GM12878 (cell line): ENCODE measurements at regions not wholly inside any gene's neighbourhood (a gene's known extent, or its start where the extent isn't known, plus 50 kb on each side); places are given as distances from the start of the nearest gene placed in this dataset.

ENCODE experiments used
- ATAC-seq: fragments of 200-7000 bp; cut with Tn5 transposase; 3 replicates; pipeline ENCODE4 v1.9.1; 2020; ENCODE audit warnings: mild to moderate bottlenecking, moderate library complexity
- BruUV-seq: library from RNA; stranded (reverse); fragments of 400-500 nt; replicated peaks from 2 replicates; lab custom pipeline; 2021; lab: Mats Ljungman, UMichigan
- CTCF ChIA-PET: fragments of 300-600 bp; sonication (Branson Sonifier 250); formaldehyde crosslinking; extraction: SDS; loops from one replicate; lab custom pipeline; 2021; ENCODE audit warnings: inconsistent platforms; lab: Yijun Ruan, JAX
- POLR2A ChIA-PET: fragments of 350-600 bp; formaldehyde crosslinking; extraction: SDS; loops from one replicate; lab custom pipeline; 2021; ENCODE audit warnings: inconsistent platforms; lab: Charles Lee
- RAD21 ChIA-PET: fragments of 300-600 bp; sonication (Branson Sonifier 250); formaldehyde crosslinking; loops from one replicate; lab custom pipeline; 2023; ENCODE audit warnings: antibody characterized with exemption; ENCODE audit not compliant: unreplicated experiment; lab: Charles Lee
- SMC1A ChIA-PET: fragments of 300-600 bp; sonication (Branson Sonifier 250); formaldehyde crosslinking; loops from one replicate; lab custom pipeline; 2023; ENCODE audit not compliant: unreplicated experiment, uncharacterized antibody; lab: Charles Lee
- DNase-seq: peaks from one replicate; pipeline ENCODE4 v3.0.0-alpha.2; 2011; ENCODE audit warnings: low read depth, low spot score
- FAIRE-seq: peaks from 3 replicates; lab custom pipeline; 2011; peaks lifted over from hg19 to GRCh38; lab: Jason Lieb, UNC
- H2AFZ ChIP-seq: 2 replicates; pipeline ENCODE4 v1.6.0; 2011; ENCODE audit warnings: low read depth, low read length, control low read depth; ENCODE audit not compliant: control insufficient read depth
- H3K27ac ChIP-seq: 2 replicates; pipeline ENCODE4 v1.5.1; 2011; ENCODE audit warnings: control low read depth; ENCODE audit not compliant: control insufficient read depth, insufficient read depth
- H3K27me3 ChIP-seq, 2 experiments: replicated peaks in 1 of 2; 2 replicates each; pipeline versions ENCODE4 v1.6.0 to v1.6.1; 2011; ENCODE audit warnings: low read length in 1 of 2; ENCODE audit not compliant: control insufficient read depth in 2 of 2, insufficient read depth in 2 of 2
- H3K36me3 ChIP-seq, 2 experiments: 2 replicates each; pipeline ENCODE4 v1.5.1; 2011; ENCODE audit warnings: low read length in 1 of 2; ENCODE audit not compliant: control insufficient read depth in 2 of 2, insufficient read depth in 2 of 2
- H3K4me1 ChIP-seq: 2 replicates; pipeline ENCODE4 v1.6.1; 2011; ENCODE audit warnings: mild to moderate bottlenecking, low read length, moderate library complexity, mixed read lengths; ENCODE audit not compliant: control insufficient read depth, insufficient read depth
- H3K4me2 ChIP-seq: 2 replicates; pipeline ENCODE4 v1.6.0; 2011; ENCODE audit warnings: control low read depth; ENCODE audit not compliant: control insufficient read depth, insufficient read depth
- H3K4me3 ChIP-seq: fragments of 200-600 bp; sonication (generic); 2 replicates; pipeline ENCODE4 v1.5.1; 2016
- H3K79me2 ChIP-seq: 2 replicates; pipeline ENCODE4 v1.6.0; 2011; ENCODE audit warnings: low read length; ENCODE audit not compliant: control insufficient read depth, insufficient read depth
- H3K9ac ChIP-seq: 2 replicates; pipeline ENCODE4 v1.8.0; 2011; ENCODE audit warnings: low read length, control low read depth, mixed read lengths; ENCODE audit not compliant: control insufficient read depth, insufficient read depth
- H3K9me3 ChIP-seq: replicated peaks from 3 replicates; pipeline ENCODE4 v1.5.1; 2011; ENCODE audit warnings: mild to moderate bottlenecking, low read length; ENCODE audit not compliant: control insufficient read depth, insufficient read depth
- H4K20me1 ChIP-seq: 2 replicates; pipeline ENCODE4 v1.6.0; 2011; ENCODE audit not compliant: control insufficient read depth, insufficient read depth
- ATF7 ChIP-seq: fragments of 450-650 bp; IDR thresholded peaks from 2 replicates; pipeline ENCODE4 v1.6.1; 2016; ENCODE audit warnings: low read depth, mild to moderate bottlenecking
- BHLHE40 ChIP-seq, 2 experiments: fragments of 450-650 bp in 1 of 2; IDR thresholded peaks; 2 replicates each; pipeline ENCODE4 v1.6.1; 2011 to 2017; ENCODE audit warnings: low read depth in 2 of 2, borderline replicate concordance in 1 of 2, improper control_type of control experiment in 1 of 2, low read length in 1 of 2, mild to moderate bottlenecking in 1 of 2
- IRF4 ChIP-seq: IDR thresholded peaks from 2 replicates; pipeline ENCODE4 v1.6.1; 2011; ENCODE audit warnings: low read depth, low read length
- MYB ChIP-seq: fragments of 150-350 bp; IDR thresholded peaks from 2 replicates; pipeline ENCODE4 v1.6.1; 2014; ENCODE audit warnings: mild to moderate bottlenecking, low read depth, low read length, borderline replicate concordance
- NBN ChIP-seq: fragments of 450-650 bp; IDR thresholded peaks from 2 replicates; pipeline ENCODE4 v1.6.1; 2016
- PML ChIP-seq: IDR thresholded peaks from 2 replicates; pipeline ENCODE4 v1.6.1; 2012; ENCODE audit warnings: low read length, inconsistent platforms
- POU2F2 ChIP-seq: IDR thresholded peaks from 3 replicates; pipeline ENCODE4 v1.6.1; 2011; ENCODE audit warnings: low read depth, mild to moderate bottlenecking, low read length, borderline replicate concordance
- RB1 ChIP-seq: fragments of 450-650 bp; formaldehyde crosslinking; IDR thresholded peaks from 2 replicates; pipeline ENCODE4 v1.6.1; 2017; ENCODE audit warnings: mild to moderate bottlenecking, borderline replicate concordance
- RELA ChIP-seq: fragments of 450-650 bp; IDR thresholded peaks from 2 replicates; pipeline ENCODE4 v1.8.0; 2014; ENCODE audit warnings: borderline replicate concordance; ENCODE audit not compliant: partially characterized antibody
- SMAD1 ChIP-seq: fragments of 450-650 bp; IDR thresholded peaks from 2 replicates; pipeline ENCODE4 v1.6.1; 2018; ENCODE audit warnings: mild to moderate bottlenecking, low read depth; ENCODE audit not compliant: partially characterized antibody
- STAT1 ChIP-seq: fragments of 450-650 bp; conservative IDR thresholded peaks from 2 replicates; pipeline ENCODE4 v1.6.1; 2014; ENCODE audit warnings: antibody characterized with exemption, mild to moderate bottlenecking
- TCF12 ChIP-seq: IDR thresholded peaks from 2 replicates; pipeline ENCODE4 v1.6.1; 2011; ENCODE audit warnings: low read depth, mild to moderate bottlenecking, low read length
- WGBS: methylation state at CpG from one replicate; pipeline ENCODE4 v1.1.6; 2016; ENCODE audit warnings: low lambda C conversion rate; ENCODE audit not compliant: insufficient replicate concordance, insufficient coverage; ENCODE audit errors: missing lambda C conversion rate; 5-methylcytosine and 5-hydroxymethylcytosine counted together
- in situ Hi-C: fragments of 300-500 bp; cut with MboI; formaldehyde crosslinking; loops from 9 replicates; pipeline ENCODE4 v1.14.3; 2018; ENCODE audit warnings: mixed read lengths
- intact Hi-C: fragments of 100-400 bp; cut with micrococcal nuclease; formaldehyde crosslinking; loops from one replicate; pipeline ENCODE4 v1.14.2; 2022; ENCODE audit not compliant: unreplicated experiment
- TF ChIP-seq, protein P1 (sequence below): fragments of 450-650 bp; IDR thresholded peaks from 2 replicates; pipeline ENCODE4 v1.6.1; 2017; ENCODE audit warnings: low read depth, mild to moderate bottlenecking, moderate library complexity
- TF ChIP-seq, protein P2 (sequence below): fragments of 450-650 bp; IDR thresholded peaks from 2 replicates; pipeline ENCODE4 v1.6.1; 2017; ENCODE audit warnings: mild to moderate bottlenecking, moderate library complexity
- TF ChIP-seq, protein P3 (sequence below): fragments of 450-650 bp; IDR thresholded peaks from 2 replicates; pipeline ENCODE4 v1.6.1; 2017; ENCODE audit warnings: mild to moderate bottlenecking, moderate library complexity

DNA sequence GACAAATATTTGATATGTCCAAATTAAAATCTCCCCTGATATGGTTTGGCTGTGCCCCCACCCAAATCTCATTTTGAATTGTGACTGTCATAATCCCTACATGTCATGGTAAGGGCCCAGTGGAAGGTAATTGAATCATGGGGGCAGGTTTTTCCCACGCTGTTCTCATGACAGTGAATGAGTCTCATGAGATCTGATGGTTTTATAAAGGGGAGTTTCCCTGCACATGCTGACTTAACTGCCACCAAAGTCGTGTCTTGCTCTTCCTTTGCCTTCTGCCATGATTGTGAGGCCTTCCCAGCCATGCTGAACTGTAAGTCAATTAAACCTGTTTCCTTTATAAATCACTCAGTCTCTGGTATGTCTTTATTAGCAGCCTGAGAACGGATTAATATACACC is 207.0 kb downstream of the BARHL2 start:
- POLR2A ChIA-PET, result interaction anchor here (1.0 to 3.6 kb wide), 10 partner anchors 9 to 63 kb away, joined by 3 to 54 read pairs (median 6); no protein-coding TSS in a partner anchor
- SMC1A ChIA-PET, result interaction anchor here (0.9 to 8.9 kb wide), 19 partner anchors 9 to 211 kb away, joined by 3 to 116 read pairs (median 5); no protein-coding TSS in a partner anchor
- no peaks in the 10 kb centered on the region for H3K4me1 ChIP-seq
- no peaks in the 10 kb centered on the region for H3K36me3 ChIP-seq
- FAIRE-seq (no peak), ATAC-seq (peak; percentile 65), DNase-seq (no peak)
- BruUV-seq, result no TSS peak
- RAD21 ChIA-PET, result interaction anchor here (0.6 to 8.9 kb wide), 14 partner anchors 8 to 151 kb away, joined by 3 to 110 read pairs (median 7); no protein-coding TSS in a partner anchor
- no peaks in the 10 kb centered on the region for H3K27me3 ChIP-seq
- H3K4me3 ChIP-seq, result no peak overlapping the region
- H3K27ac ChIP-seq, result no peak overlapping the region
- no peaks in the 10 kb centered on the region for H4K20me1 ChIP-seq
- H3K79me2 ChIP-seq, result no peaks in the 10 kb centered on the region
- no peak overlapping the region for H2AFZ ChIP-seq
- CTCF ChIA-PET, result interaction anchor here (0.7 to 3.6 kb wide), 10 partner anchors 9 to 378 kb away, joined by 3 to 28 read pairs (median 8); no protein-coding TSS in a partner anchor
- 6% methylated on average over 3 of the region's 3 CpGs for WGBS
- H3K9me3 ChIP-seq, result no peaks in the 10 kb centered on the region
- in situ Hi-C loops, result no loop called here
- no peak overlapping the region for H3K9ac ChIP-seq
- intact Hi-C loops, result loop anchor here (2.0 to 5.0 kb wide), 2 partner anchors 33 to 49 kb away; no protein-coding TSS in a partner anchor
- no peak overlapping the region for H3K4me2 ChIP-seq
- TF ChIP-seq ATF7 (0 out of 2 replicates have a peak, but pooled peaks have one; percentile 35), RELA (peak; percentile 72), SMAD1 (peak; percentile 65), NBN (peak; percentile 40; the same call in 1 of the 2 replicates), RB1 (peak; percentile 45; the same call in 1 of the 2 replicates), IRF4 (no peak), TCF12 (0 out of 2 replicates have a peak, but pooled peaks have one; percentile 45), STAT1 (no peak; the same call in 1 of the 2 replicates), PML (no peak), BHLHE40 (IDR thresholded peaks at IDR 0.05; ENCODE audit: borderline replicate concordance in 1 of 2, low read depth in 2 of 2, low read length in 1 of 2) (peak; percentile 85 to 96; a peak in 3 of 4 replicates), MYB (peak; percentile 55; the same call in 1 of the 2 replicates), POU2F2 (no peak)
- TF ChIP-seq, protein P1, sequence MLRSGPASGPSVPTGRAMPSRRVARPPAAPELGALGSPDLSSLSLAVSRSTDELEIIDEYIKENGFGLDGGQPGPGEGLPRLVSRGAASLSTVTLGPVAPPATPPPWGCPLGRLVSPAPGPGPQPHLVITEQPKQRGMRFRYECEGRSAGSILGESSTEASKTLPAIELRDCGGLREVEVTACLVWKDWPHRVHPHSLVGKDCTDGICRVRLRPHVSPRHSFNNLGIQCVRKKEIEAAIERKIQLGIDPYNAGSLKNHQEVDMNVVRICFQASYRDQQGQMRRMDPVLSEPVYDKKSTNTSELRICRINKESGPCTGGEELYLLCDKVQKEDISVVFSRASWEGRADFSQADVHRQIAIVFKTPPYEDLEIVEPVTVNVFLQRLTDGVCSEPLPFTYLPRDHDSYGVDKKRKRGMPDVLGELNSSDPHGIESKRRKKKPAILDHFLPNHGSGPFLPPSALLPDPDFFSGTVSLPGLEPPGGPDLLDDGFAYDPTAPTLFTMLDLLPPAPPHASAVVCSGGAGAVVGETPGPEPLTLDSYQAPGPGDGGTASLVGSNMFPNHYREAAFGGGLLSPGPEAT, result peak; percentile 66
- TF ChIP-seq, protein P2, sequence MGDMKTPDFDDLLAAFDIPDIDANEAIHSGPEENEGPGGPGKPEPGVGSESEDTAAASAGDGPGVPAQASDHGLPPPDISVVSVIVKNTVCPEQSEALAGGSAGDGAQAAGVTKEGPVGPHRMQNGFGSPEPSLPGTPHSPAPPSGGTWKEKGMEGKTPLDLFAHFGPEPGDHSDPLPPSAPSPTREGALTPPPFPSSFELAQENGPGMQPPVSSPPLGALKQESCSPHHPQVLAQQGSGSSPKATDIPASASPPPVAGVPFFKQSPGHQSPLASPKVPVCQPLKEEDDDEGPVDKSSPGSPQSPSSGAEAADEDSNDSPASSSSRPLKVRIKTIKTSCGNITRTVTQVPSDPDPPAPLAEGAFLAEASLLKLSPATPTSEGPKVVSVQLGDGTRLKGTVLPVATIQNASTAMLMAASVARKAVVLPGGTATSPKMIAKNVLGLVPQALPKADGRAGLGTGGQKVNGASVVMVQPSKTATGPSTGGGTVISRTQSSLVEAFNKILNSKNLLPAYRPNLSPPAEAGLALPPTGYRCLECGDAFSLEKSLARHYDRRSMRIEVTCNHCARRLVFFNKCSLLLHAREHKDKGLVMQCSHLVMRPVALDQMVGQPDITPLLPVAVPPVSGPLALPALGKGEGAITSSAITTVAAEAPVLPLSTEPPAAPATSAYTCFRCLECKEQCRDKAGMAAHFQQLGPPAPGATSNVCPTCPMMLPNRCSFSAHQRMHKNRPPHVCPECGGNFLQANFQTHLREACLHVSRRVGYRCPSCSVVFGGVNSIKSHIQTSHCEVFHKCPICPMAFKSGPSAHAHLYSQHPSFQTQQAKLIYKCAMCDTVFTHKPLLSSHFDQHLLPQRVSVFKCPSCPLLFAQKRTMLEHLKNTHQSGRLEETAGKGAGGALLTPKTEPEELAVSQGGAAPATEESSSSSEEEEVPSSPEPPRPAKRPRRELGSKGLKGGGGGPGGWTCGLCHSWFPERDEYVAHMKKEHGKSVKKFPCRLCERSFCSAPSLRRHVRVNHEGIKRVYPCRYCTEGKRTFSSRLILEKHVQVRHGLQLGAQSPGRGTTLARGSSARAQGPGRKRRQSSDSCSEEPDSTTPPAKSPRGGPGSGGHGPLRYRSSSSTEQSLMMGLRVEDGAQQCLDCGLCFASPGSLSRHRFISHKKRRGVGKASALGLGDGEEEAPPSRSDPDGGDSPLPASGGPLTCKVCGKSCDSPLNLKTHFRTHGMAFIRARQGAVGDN, result peak; percentile 98
- TF ChIP-seq, protein P3, sequence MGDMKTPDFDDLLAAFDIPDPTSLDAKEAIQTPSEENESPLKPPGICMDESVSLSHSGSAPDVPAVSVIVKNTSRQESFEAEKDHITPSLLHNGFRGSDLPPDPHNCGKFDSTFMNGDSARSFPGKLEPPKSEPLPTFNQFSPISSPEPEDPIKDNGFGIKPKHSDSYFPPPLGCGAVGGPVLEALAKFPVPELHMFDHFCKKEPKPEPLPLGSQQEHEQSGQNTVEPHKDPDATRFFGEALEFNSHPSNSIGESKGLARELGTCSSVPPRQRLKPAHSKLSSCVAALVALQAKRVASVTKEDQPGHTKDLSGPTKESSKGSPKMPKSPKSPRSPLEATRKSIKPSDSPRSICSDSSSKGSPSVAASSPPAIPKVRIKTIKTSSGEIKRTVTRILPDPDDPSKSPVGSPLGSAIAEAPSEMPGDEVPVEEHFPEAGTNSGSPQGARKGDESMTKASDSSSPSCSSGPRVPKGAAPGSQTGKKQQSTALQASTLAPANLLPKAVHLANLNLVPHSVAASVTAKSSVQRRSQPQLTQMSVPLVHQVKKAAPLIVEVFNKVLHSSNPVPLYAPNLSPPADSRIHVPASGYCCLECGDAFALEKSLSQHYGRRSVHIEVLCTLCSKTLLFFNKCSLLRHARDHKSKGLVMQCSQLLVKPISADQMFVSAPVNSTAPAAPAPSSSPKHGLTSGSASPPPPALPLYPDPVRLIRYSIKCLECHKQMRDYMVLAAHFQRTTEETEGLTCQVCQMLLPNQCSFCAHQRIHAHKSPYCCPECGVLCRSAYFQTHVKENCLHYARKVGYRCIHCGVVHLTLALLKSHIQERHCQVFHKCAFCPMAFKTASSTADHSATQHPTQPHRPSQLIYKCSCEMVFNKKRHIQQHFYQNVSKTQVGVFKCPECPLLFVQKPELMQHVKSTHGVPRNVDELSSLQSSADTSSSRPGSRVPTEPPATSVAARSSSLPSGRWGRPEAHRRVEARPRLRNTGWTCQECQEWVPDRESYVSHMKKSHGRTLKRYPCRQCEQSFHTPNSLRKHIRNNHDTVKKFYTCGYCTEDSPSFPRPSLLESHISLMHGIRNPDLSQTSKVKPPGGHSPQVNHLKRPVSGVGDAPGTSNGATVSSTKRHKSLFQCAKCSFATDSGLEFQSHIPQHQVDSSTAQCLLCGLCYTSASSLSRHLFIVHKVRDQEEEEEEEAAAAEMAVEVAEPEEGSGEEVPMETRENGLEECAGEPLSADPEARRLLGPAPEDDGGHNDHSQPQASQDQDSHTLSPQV, result 0 out of 2 replicates have a peak, but pooled peaks have one; percentile 72
